CD14-positive monocyte (primary cell): ENCODE measurements at regions not wholly inside any gene's neighbourhood (a gene's known extent, or its start where the extent isn't known, plus 50 kb on each side); places are given as distances from the start of the nearest gene placed in this dataset.

Experiments
- DNase-seq, 3 donors: peaks; one replicate each; pipeline ENCODE4 v3.0.0-alpha.2; 2011 to 2022
- H2AFZ ChIP-seq: 2 replicates; pipeline ENCODE4 v1.6.0; 2012; ENCODE audit warnings: mild to moderate bottlenecking, low read depth, low read length, inconsistent platforms; ENCODE audit not compliant: insufficient read depth, poor library complexity, severe bottlenecking
- H3K27ac ChIP-seq, 2 donors: 1 replicate in 1 of 2; 2 replicates in 1 of 2; pipeline ENCODE4 v1.5.1; 2012 to 2013; ENCODE audit warnings: low read length in 2 of 2, control low read depth in 1 of 2, inconsistent platforms in 1 of 2, low read depth in 1 of 2, mild to moderate bottlenecking in 1 of 2
- H3K27me3 ChIP-seq, 2 donors: one replicate each; pipeline versions ENCODE4 v1.6.0 to v1.6.1; 2011 to 2013; ENCODE audit warnings: low read length in 2 of 2; ENCODE audit not compliant: control insufficient read depth in 2 of 2, insufficient read depth in 2 of 2
- H3K36me3 ChIP-seq, 2 donors: replicated peaks in 1 of 2; 1 replicate in 1 of 2; 2 replicates in 1 of 2; pipeline versions ENCODE4 v1.5.1 to v1.6.1; 2012 to 2013; ENCODE audit warnings: low read length in 2 of 2, control low read depth in 1 of 2, inconsistent platforms in 1 of 2, mild to moderate bottlenecking in 1 of 2; ENCODE audit not compliant: insufficient read depth in 2 of 2, control insufficient read depth in 1 of 2
- H3K4me1 ChIP-seq, 2 donors: 1 replicate in 1 of 2; 2 replicates in 1 of 2; pipeline versions ENCODE4 v1.5.1 to v1.6.1; 2012 to 2013; ENCODE audit warnings: low read length in 2 of 2, control low read depth in 1 of 2, inconsistent platforms in 1 of 2, mild to moderate bottlenecking in 1 of 2, moderate library complexity in 1 of 2; ENCODE audit not compliant: insufficient read depth in 2 of 2, control insufficient read depth in 1 of 2
- H3K4me2 ChIP-seq: replicated peaks from 2 replicates; pipeline ENCODE3; 2012; ENCODE audit warnings: low read length, moderate library complexity, mild to moderate bottlenecking; ENCODE audit not compliant: poor library complexity, severe bottlenecking; ENCODE audit errors: extremely low read depth
- H3K4me3 ChIP-seq, 3 experiments: fragments of 200-600 bp in 1 of 3; sonication (generic) in 1 of 3; replicated peaks in 1 of 3; 1 replicate in 2 of 3; 2 replicates in 1 of 3; pipeline ENCODE4 v1.5.1; 2011 to 2013; ENCODE audit warnings: low read length in 3 of 3, mild to moderate bottlenecking in 3 of 3, control low read depth in 2 of 3, low read depth in 2 of 3, inconsistent platforms in 1 of 3, moderate library complexity in 1 of 3
- H3K79me2 ChIP-seq: 2 replicates; pipeline ENCODE4 v1.6.0; 2012; ENCODE audit warnings: mild to moderate bottlenecking, control low read depth, inconsistent platforms, low read length, moderate library complexity; ENCODE audit not compliant: insufficient read depth
- H3K9ac ChIP-seq: 2 replicates; pipeline ENCODE4 v1.6.0; 2017; ENCODE audit warnings: low read length, mild to moderate bottlenecking; ENCODE audit not compliant: insufficient read depth, poor library complexity, severe bottlenecking
- H3K9me3 ChIP-seq, 2 donors: replicated peaks in 1 of 2; 1 replicate in 1 of 2; 2 replicates in 1 of 2; pipeline versions ENCODE4 v1.5.1 to v1.6.1; 2012 to 2013; ENCODE audit warnings: low read length in 2 of 2, control low read depth in 1 of 2; ENCODE audit not compliant: control insufficient read depth in 1 of 2, insufficient read depth in 1 of 2
- H4K20me1 ChIP-seq: 2 replicates; pipeline ENCODE4 v1.6.0; 2012; ENCODE audit warnings: mild to moderate bottlenecking, low read length, control low read depth, moderate library complexity; ENCODE audit not compliant: insufficient read depth
- H3K27ac Mint-ChIP-seq, 7 donors: one replicate each; pipeline ENCODE4 v1.8.0; 2020; ENCODE audit warnings: mild to moderate bottlenecking in 7 of 7, mixed read lengths in 7 of 7, moderate library complexity in 6 of 7, inconsistent platforms in 2 of 7
- H3K27me3 Mint-ChIP-seq, 3 donors: one replicate each; pipeline ENCODE4 v1.8.0; 2021 to 2022; ENCODE audit warnings: low read depth in 3 of 3, mild to moderate bottlenecking in 3 of 3, mixed read lengths in 3 of 3, moderate library complexity in 3 of 3, inconsistent platforms in 1 of 3
- H3K36me3 Mint-ChIP-seq, 2 donors: one replicate each; pipeline ENCODE4 v1.8.0; 2020; ENCODE audit warnings: mixed read lengths in 2 of 2, inconsistent platforms in 1 of 2, mild to moderate bottlenecking in 1 of 2
- H3K4me1 Mint-ChIP-seq: one replicate; pipeline ENCODE4 v1.8.0; 2020; ENCODE audit warnings: mild to moderate bottlenecking, mixed read lengths
- H3K4me3 Mint-ChIP-seq, 2 donors: one replicate each; pipeline ENCODE4 v1.8.0; 2020; ENCODE audit warnings: mild to moderate bottlenecking in 2 of 2, mixed read lengths in 2 of 2, moderate library complexity in 1 of 2
- H3K9me3 Mint-ChIP-seq, 7 donors: one replicate each; pipeline ENCODE4 v1.8.0; 2020 to 2022; ENCODE audit warnings: mixed read lengths in 7 of 7, mild to moderate bottlenecking in 6 of 7, moderate library complexity in 6 of 7, inconsistent platforms in 2 of 7
- CTCF ChIP-seq: fragments of 200-600 bp; IDR thresholded peaks from one replicate; pipeline ENCODE4 v1.8.0; 2022; ENCODE audit warnings: antibody characterized with exemption, mild to moderate bottlenecking
- WGBS: methylation state at CpG from one replicate; pipeline ENCODE4 v1.1.5; 2013; ENCODE audit warnings: missing lambda C conversion rate; ENCODE audit not compliant: insufficient coverage; 5-methylcytosine and 5-hydroxymethylcytosine counted together
- intact Hi-C, 2 donors: fragments of 100-400 bp; cut with micrococcal nuclease; formaldehyde crosslinking; loops; one replicate each; pipeline versions ENCODE4 v1.15.0 to v1.15.1; 2023

- 80% methylated on average over 4 of the region's 6 CpGs for WGBS
- H3K27ac Mint-ChIP-seq, result no peak overlapping the region
- no peak overlapping the region for H2AFZ ChIP-seq
- H3K4me3 Mint-ChIP-seq, result no peak overlapping the region
- no peaks in the 10 kb centered on the region for H3K79me2 ChIP-seq
- no peaks in the 10 kb centered on the region for H3K4me1 Mint-ChIP-seq
- no peak overlapping the region for H3K9ac ChIP-seq
- peaks cover 0 to 8% of the 10 kb centered on the region in 2 donors for H3K9me3 ChIP-seq
- no peak for TF ChIP-seq CTCF
- H3K27me3 ChIP-seq, result no peaks in the 10 kb centered on the region
- no peak for DNase-seq
- intact Hi-C loops, result no loop called here
- H3K36me3 ChIP-seq, result no peaks in the 10 kb centered on the region
- H3K27me3 Mint-ChIP-seq, result peaks cover 1 to 12% (median 4%) of the 10 kb centered on the region in 3 donors
- H4K20me1 ChIP-seq, result no peaks in the 10 kb centered on the region
- no peak overlapping the region for H3K4me3 ChIP-seq
- peaks cover 4 to 12% (median 5%) of the 10 kb centered on the region in 7 donors for H3K9me3 Mint-ChIP-seq
- H3K4me1 ChIP-seq, result no peaks in the 10 kb centered on the region
- no peaks in the 10 kb centered on the region for H3K36me3 Mint-ChIP-seq
- H3K27ac ChIP-seq, result no peak overlapping the region
- H3K4me2 ChIP-seq, result no peak overlapping the region
These were observed 92.7 kb upstream of the PRMT8 start for GRCh38 chr12:3398196-3398789.

- no peaks in the 10 kb centered on the region for H3K4me1 ChIP-seq
- no peaks in the 10 kb centered on the region for H4K20me1 ChIP-seq
- H3K9me3 ChIP-seq, result peaks cover 29 to 32% of the 10 kb centered on the region in 2 donors
- no peak overlapping the region for H3K4me3 Mint-ChIP-seq
- no peak for TF ChIP-seq CTCF
- H3K4me1 Mint-ChIP-seq, result no peaks in the 10 kb centered on the region
- no peak overlapping the region for H3K4me2 ChIP-seq
- no peaks in the 10 kb centered on the region for H3K27me3 ChIP-seq
- no peak overlapping the region for H3K27ac ChIP-seq
- H3K36me3 ChIP-seq, result no peaks in the 10 kb centered on the region
- no peaks in the 10 kb centered on the region for H3K36me3 Mint-ChIP-seq
- peaks cover 0 to 6% (median 2%) of the 10 kb centered on the region in 3 donors for H3K27me3 Mint-ChIP-seq
- no peak overlapping the region for H3K9ac ChIP-seq
- no peak overlapping the region for H3K4me3 ChIP-seq
- WGBS, result 78% methylated on average over 1 of the region's 1 CpG
- H3K9me3 Mint-ChIP-seq, result peaks cover 34 to 60% (median 51%) of the 10 kb centered on the region in 7 donors
- intact Hi-C loops, result no loop called here
- DNase-seq, result no peak
- no peak overlapping the region for H3K27ac Mint-ChIP-seq
- no peak overlapping the region for H2AFZ ChIP-seq
- no peaks in the 10 kb centered on the region for H3K79me2 ChIP-seq
These were observed 85.2 kb upstream of the PRMT8 start for GRCh38 chr12:3405821-3406220.
